ENCODE measurements at regions not wholly inside any gene's neighbourhood (a gene's known extent, or its start where the extent isn't known, plus 50 kb on each side); places are given as distances from the start of the nearest gene placed in this dataset.

GRCh38 chr6:149152521-149152920, 165.0 kb upstream of the TAB2 start (continued):
- TF ChIP-seq CTCF (IDR thresholded peaks at IDR 0.05; ENCODE audit: control extremely low read depth in 1 of 3, insufficient read depth in 1 of 3, low read depth in 1 of 3, low read length in 3 of 3) (no peak), POLR2AphosphoS5 (IDR thresholded peaks at IDR 0.05; ENCODE audit: low read depth, low read length) (no peak), CHD7 (IDR thresholded peaks at IDR 0.05; ENCODE audit: insufficient replicate concordance, low read length) (no peak), HDAC2 (IDR thresholded peaks at IDR 0.05; ENCODE audit: borderline replicate concordance in 1 of 2, low read depth in 2 of 2, low read length in 2 of 2) (no peak), ATF3 (IDR thresholded peaks at IDR 0.05; ENCODE audit: insufficient read depth, low read depth, low read length) (no peak)

Data from H1 (cell line).